ENCODE measurements at regions not wholly inside any gene's neighbourhood (a gene's known extent, or its start where the extent isn't known, plus 50 kb on each side); places are given as distances from the start of the nearest gene placed in this dataset.

DNA sequence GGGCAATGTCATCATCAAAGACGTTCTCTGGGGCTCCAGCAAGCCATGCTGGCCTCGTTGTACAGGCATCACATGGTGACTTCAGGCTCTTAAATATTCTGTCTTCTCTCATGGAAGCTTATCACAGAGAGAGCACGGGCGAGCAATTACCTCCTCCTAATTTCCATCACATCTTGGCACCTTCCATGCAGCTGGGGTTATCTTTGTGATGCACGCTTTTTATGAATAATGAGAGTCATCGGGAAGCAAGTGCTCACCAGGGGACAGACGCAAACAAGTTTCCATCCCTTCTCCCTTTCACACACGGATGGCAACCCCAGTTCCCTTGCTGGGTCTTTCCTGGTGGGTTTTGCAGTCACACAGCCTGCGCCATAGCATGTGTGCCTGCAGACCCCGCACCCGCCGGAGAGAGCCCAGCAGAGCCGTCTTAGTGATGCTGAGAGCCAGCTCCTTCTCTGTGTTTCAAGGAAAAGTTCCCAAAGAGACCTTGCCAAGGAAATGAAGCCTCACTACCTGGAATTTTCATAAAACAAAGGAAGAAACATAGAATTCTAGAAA is 116.3 kb upstream of the AFDN start:
- DNase-seq: no peak

DNA sequence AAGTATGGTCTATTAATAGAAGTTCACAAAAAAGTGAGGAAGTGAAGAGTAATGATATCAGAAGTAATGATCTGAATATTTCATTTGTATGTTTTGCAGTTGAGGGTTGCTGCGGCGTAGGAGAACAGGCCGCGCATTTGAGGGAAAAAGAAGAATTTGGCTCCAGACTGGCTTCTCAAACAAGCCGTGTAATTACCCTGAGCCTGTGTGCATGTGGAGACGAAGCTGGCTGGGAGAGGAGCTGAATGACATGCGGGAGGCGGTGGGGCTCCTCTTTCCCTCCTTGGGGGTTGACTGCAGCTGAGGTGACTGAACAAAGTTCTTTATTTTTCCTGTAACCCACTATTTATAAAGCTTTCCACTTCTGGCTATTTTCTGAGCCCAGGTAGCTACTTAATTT is 115.5 kb upstream of the AFDN start:
- no peak for DNase-seq

DNA sequence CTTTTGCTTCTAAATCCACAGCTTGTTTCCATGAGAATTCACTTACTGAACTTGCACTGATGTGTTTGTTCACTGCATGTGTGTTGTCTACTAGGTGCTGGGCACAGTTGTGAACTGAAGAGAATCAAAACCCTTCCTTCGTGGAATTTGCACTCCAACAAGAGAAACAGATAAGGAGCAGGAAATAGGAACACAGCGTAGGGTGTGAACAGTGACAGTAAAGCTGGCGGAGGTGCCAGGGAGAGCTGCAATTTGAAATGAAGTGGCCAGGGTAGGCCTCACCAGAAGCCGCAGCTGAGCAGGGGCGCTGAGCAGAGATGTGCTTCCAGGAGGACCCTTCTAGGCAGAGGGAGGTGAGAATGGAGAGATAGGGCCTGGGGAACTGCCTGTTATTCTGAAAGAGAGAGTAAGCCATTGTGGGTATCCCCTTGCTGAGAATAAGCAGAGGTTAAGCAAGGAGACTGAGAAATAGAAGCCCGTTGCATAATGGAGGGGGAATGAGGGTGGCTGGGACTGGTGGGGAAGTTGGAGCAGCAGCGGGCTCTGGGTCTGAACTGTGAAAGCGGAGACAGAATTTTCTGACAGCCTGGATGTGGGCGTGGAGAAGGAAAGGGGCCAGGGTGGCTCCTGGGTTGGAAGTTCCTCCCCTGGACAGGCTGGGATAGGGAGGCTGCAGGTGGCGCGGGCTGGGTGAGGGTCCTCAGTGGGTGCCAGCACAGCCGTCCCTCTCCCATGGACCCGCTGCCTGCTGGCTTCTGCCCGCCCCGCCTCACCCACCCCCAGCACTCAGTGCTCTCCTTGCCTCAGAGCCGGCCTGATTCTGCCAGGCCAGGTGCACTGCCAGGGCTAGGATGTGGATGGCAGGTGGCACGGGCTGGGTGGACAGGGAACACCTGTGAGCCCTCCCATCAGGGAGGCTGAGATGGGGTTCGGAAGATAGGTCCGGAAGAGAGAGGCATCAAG is 114.7 kb upstream of the AFDN start:
- no peak for DNase-seq

DNA sequence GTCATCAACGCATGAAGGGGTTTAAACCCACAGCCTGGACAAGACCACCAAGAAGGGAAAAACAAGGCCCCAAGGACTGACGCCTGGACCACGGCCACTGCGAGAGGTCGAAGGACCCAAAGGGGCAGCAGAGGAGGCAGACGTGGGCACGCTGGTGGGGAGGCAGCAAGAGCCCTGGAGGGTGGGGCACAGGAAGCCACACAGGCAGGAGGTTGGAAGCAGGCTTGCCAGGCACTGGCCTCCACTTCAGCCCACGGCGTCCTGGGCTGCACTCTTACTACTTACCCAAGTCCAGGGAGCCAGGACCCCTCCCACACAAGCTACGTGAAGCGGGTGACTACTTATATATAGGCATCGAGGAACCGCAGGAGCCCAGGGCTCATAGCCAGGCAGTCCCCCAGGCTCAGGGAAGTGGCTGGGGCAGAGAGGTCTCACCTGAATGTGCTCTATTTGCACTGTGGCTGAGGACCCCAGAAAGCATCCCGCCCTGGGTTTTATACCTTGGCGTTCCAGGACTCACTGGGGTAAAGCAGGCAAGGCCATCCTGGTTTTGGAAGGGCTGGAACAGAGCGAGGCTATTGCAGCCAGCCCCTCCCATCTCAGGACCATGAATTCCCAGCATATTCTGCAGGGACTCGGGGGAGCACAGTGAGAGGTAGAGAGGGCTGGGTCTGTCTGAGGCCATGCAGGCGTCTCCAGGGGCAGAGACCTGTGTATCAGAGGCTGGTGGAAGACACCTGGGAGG is 113.8 kb upstream of the AFDN start:
- DNase-seq: no peak

DNA sequence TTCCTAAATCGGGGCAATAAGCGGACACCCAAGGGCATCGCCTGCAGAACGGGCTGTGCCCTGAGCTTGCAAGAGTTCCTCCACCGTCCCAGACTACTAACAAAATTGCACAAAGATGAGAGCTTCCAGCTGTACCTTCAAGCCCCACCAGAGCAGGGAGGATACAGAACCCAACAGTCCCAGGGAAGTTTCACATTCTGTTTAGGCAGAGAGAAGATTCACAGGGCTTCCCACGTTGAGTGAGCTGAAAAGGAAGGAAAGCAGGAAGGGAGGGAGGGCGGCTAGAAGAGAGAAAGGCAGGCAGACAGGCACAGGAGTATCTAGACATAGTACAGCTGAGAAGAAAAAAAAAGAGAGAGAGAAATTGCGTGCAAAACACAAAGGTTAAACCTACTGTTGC is 112.6 kb upstream of the AFDN start:
- DNase-seq: no peak

DNA sequence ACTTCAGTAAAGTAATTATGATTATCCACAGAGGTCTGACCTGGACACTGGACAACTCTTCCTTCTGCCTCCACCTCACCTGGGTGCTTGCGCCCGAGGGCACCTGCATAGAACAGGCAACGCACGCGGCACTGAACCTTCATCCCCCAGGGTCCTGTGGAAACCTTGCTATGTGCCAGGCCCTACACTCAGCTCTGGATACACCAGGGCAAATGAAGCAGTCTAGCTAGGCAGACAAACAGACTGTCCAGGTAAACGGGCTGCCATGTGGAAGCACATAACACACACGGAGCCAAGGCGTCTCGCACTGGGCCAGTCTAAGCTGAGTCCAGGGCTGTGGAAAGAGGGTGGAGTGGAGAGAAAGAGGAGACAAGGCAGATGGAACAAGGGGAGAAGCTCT is 109.3 kb upstream of the AFDN start:
- DNase-seq: no peak

DNA sequence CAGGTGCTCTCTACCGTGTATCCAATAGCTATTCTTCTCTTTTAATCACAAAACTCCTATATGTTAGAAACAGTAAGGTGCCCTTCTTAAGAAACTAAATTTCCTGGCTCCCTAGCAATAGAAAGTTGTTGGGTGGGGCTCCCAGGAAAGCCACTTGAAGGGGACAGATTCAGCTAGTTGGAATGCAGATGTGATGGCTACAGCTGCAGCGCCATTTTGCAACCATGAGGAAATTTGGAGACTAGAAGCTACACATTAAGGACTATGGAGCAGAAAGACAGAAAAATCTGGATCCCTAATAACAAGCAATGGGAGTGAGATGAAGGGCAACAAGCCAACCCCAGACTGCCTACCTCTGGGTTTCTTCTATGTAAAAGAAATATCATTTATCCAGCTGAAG is 108.8 kb upstream of the AFDN start:
- no peak for DNase-seq

DNA sequence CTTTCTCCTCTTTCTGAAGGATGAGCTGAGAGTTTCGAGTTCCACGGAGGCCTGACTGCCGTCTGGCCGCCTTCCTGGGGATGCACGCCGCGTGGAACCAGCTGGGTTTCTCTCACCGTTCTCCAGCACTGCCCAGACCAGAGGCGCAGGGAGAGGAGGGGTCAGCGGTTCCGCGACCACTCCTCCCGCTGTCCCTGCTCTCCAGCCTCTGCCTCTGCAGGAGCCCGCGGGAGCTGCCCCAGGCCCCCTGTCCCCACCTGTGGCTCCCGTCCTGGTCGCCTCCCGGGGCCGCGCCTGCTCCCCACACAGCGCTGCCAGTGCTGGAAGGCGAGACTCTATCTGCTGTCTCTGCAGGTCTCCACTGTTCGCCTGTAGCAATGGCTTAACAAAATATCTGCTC is 106.8 kb upstream of the AFDN start:
- no peak for DNase-seq

DNA sequence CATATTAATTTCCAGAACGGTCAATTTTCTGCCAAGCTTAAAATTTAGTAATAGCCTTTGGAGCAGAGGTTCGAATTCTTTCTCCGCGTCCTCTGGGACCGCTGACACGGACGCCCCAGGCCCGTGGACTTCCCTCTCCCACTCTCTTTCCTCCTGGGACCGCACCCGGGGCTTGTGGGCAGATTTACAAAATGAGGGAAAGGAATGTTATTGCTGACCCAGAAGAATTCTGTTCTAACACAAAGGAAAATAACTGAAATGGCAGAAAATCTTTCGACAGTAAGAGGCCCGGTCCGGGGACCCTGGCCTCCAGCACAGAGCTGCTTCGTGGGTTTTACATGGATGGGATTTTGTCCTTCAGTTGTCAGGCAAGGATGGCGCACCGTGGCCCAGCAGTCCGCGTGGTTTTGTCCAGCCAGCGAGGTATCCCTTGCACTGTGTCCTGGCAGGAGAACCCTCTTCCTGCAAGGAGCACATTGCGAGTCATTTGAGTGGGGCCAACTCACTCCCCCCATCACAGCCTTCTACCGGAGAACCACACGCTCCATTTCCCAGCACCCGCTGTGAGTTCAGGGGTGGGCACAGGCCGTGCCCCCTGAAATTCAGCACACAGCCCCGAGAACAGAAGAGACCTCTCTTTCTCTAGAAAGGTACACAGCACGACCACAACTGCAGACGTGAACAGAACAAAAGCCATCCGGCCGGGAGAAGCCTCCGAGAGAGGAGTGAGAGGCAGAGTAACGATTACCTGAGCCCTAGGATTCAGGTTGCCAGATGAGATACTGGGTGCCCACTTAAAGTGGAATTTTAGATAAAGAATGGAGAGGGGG is 106.0 kb upstream of the AFDN start:
- DNase-seq: no peak

DNA sequence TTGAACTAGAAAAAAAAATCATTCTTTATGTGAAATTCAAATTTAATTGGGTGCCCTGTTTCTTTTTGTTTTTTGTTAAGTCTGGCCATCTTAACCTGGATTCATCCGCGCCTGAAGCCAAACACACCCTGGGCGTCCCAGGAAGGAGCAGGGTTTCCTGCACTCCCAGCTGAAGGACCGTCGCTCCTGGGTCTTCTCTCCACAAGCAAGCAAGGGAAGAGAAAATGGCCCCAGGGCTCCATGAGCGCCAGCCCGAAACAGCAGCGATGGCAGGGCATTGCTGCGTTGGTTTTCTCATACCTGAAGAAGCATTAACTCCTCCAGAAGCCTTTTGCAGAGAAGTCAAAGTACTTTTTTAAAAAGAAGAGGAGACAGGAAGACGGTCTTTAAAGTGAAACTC is 105.4 kb upstream of the AFDN start:
- DNase-seq: no peak

DNA sequence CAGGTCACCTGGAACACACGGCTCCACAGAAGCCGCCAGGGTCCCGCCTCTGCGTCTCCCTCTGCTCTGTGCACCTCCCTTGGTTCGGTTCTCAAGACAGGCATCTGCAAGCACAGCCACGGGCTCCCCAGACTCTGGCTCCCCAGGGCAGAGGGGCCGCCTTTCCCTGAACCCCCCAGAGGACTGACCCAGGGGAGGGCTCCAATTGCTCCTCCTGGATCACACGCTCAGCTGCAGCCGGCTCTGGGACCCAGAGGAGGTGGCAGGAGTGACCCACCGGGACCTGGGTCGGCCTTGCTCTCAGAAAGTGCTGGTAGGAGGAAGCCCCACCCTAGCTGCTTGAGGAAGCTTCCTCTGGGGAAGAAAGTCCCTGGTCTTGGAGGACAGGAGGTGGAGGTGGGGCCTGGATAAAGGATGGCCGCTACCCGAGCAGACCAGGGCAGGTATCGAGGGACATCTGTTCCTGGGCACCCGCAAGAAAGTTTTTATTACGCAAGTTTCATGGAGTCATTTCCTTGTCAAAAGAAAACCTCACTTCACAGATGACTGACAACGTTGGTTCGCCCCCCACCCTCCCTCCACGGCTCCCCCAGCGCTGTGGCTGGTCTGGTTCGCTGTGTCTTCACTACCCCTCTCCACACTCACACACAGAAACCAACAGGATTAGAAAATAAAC is 103.9 kb upstream of the AFDN start:
- no peak for DNase-seq

DNA sequence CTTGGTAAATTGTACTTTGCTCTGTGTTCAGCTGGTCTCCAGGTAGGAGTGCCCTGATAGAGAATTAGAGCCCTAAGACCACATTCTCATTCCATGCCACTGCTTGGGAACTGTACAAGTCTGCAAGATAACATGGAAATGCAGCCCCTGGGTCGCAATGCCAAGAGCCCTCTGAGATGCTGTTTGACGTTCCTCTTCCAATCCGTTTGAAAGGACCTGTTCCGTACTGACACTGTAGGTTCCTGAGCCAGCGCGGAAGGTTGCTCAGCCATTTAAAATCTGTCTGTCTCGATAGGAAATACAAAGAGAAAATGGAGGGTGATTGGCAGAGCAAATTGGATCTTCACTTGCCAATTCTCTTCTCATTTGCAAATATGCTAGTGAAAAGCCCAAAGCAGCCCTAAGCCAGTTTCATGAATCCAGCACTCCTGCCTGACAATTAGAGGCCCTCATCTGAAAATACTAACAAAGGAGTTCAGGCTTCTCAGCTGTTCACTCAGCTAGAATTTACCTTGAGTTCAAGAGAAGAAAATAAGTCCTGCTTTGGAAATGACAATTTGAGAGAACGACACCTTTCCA is 100.6 kb upstream of the AFDN start:
- DNase-seq: no peak

DNA sequence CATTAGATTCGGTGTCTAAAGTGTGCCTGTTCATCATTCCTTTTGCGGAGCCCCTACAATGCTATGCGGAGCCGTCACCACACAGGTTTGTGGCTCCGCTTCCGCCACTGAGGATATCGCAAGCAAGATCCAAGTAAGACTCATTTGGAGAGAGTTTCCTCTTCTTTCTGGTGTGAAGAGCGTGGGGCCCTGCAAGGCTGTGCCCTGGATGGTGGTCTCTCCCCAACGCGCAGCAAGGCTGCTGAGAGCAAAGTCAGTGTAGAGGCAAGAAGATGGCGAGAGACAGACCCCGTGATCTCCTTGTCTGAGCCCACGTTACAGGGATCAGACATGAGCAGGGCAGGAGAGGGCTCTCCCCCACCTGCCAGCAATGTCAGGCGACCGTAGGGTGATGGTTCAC is 96.3 kb upstream of the AFDN start:
- DNase-seq: no peak

DNA sequence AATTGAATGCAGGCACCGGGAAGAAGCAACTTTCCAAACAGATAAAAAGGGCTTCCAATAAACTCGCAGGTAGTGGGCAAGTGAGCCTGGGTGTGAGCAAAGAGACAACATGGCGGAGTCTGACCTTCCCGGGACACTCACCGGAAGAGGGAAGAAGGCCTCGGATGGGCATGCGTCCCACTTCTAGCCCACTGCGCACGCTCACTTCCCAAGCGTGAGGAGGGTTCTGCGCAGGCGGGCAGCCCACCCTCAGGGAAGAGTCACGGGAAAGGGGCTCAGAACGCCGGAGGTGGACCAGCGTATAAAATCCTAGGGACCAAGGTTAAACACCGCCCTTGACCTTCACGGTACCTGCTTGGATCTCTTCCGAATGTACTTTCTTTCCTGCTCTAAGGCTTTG is 95.5 kb upstream of the AFDN start:
- DNase-seq: no peak

DNA sequence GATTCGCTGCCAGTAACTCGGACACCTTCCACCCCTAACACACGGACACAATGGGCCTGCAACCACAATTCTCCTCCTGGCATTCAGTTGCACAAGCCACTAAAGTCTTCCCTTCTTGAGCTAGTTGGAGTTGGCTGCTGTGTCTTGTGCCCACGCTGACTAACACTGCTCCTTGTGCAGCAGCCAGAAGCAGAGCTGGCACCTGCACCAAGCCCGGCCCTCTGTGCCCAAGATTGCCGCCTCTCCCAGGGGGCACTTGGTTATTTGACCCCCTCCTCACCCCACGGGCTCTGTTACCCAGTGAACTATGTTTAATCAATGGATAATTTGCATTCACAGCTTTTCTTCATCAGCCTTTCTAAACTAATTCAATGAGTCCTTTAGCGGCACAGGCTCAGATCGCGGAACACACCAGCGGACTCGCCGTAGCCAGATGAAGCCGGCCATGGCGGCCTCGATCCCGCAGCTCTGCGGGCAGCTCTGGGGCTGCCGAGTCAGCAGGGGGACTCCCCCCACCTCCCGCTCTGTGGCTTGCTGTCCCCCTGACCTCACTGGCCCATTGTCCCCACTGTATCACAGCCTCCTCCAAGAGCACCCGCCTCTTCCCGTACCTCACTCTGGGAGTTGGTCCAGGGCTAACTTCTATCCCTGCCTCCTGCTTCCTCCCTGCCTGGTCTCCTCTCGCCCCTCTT is 94.8 kb upstream of the AFDN start:
- no peak for DNase-seq

DNA sequence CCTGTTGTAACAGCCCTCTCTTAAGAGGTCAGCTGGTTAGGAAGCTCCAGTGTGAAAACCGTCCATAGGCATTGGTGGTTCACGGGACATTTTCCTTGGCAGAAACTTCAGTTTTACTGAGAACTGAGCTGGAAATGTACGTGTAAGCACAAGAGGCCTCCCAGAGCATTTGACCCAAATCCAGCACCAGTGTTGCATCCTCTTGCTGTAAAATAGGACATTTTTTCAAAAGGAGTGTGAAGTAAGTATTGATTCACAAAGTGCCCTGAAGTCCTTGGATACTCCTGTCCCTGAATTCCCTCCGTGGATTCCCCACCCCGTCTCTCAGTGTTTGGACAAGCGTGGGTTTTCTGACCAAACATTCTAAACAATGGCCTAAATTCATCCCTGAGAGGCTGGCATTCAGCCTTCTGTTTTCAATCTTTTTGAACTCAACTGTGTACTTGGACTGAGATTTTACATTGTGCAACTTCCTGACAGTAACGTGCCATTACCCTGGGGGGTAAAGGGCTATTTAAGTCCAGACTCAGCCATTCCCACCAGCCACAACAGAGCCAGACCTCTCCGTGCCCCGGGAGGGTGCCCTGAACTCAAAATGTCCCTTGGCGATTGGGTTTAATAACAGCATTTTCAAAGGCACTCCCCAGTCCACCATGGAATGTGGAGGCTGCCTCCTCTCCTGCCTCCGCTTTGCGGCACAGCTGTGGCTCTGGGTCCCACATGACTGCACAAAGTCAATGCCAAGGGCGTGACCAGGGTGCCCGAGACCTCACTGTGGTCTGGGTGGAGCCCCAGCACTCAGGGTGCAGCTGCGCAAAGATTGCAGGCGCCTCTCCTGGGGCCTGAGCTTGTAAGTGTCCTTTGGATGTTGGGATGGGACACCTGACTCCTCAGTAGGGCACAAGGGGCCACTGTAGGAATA is 92.7 kb upstream of the AFDN start:
- no peak for DNase-seq

DNA sequence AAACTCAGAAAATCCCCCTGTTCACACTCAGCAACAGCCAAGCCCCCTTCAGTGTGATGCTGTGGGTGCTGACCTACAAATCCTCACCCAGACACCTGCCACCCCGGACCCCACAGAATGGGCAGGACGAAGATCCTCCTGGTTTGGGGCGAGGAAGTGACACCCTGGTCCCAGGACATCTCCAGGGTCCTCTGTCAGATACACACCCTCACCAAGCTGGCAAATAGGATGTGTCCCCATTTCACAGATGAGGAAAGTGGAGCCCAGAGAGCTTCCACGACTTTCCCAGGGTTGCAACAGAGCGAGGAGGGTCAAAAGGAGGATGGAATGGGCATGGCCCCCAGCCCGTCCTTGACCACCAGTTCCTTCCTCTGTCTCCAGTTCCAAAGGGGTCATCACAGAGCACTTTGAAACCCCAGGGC is 92.0 kb upstream of the AFDN start:
- DNase-seq: no peak

DNA sequence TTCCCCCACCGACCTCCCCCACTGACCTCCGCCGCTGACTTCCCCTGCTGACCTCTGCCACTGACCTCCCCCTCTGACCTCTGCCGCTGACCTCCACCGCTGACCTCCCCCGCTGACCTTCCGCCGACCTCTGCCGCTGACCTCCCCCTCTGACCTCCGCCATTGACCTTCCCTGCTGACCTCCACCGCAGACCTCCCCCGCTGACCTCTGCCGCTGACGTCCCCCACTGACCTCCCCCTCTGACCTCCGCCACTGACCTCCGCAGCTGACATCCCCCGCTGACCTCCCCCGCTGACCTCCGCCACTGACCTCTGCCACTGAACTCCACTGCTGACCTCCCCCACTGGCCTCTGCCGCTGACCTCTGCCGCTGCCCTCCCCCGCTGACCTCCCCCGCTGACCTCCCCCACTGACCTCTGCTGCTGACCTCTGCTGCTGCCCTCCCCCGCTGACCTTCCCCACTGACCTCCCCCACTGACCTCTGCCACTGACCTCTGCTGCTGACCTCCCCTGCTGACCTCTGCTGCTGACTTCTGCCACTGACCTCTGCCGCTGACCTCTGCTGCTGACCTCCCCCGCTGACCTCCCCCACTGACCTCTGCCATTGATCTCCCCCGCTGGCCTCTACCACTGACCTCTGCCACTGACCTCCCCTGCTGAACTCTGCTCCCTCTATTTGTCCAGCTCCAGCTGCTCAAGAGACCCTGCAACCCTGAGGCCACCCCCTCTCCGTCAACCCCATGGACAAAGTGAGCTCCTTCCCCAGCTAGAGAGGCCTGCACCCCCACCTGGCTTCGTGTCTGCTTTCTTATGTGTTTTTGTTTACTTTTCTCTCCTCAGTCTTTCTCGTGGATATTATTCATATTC is 91.4 kb upstream of the AFDN start:
- DNase-seq: no peak

DNA sequence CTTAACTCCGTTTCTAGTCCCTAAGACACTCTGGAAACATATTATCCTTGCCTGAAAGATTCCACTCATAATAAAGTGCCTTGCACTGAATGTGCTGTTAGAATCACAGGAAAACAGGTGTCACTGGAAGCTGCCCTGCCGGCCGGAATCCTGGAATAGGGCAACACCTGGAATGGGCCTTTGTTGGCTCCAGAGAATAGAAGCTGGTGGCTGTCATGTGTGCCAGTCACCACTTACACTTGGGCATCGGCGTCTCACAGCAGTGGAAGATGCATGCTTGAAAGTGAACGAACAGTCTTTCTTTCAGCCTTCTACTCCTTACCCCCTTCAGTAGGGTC is 90.8 kb upstream of the AFDN start:
- DNase-seq: no peak

Data from T-helper 9 cell (primary cell).